RKO (cell line): ENCODE measurements at regions not wholly inside any gene's neighbourhood (a gene's known extent, or its start where the extent isn't known, plus 50 kb on each side); places are given as distances from the start of the nearest gene placed in this dataset.
"Not testable (repeated sequence)": the region's sequence is repeated elsewhere in the genome, so short reads cannot be mapped to it uniquely, and the experiment has no call there.

Source experiments
- DNase-seq: peaks from one replicate; pipeline ENCODE4 v3.0.0-alpha.2; 2016; ENCODE audit warnings: low spot score

- DNase-seq = no peak
Observed at GRCh38 chr3:23709987-23710386, 95.8 kb upstream of the UBE2E1 start.

DNA sequence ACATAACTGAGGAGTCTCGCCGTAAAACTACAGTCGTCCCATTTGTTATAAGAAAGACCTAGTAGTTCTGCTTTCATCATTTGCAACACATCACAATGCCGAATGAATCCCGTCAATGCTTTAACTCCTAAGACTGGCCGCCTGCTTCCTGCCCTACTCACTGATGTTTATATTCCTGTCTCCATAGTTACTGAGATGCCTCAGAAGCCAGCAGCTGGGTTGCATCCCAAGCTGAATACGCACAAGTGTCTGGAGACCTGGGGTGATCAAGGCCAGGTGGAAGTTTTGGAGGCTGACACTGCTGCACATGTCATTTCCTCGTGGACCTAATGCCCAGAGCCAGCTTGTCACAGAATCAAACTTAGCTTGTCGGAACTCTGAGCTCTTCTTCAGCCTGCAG is 95.2 kb upstream of the UBE2E1 start:
- no peak for DNase-seq

- DNase-seq = no peak
Observed at GRCh38 chr3:23711916-23712494, 93.8 kb upstream of the UBE2E1 start.

DNA sequence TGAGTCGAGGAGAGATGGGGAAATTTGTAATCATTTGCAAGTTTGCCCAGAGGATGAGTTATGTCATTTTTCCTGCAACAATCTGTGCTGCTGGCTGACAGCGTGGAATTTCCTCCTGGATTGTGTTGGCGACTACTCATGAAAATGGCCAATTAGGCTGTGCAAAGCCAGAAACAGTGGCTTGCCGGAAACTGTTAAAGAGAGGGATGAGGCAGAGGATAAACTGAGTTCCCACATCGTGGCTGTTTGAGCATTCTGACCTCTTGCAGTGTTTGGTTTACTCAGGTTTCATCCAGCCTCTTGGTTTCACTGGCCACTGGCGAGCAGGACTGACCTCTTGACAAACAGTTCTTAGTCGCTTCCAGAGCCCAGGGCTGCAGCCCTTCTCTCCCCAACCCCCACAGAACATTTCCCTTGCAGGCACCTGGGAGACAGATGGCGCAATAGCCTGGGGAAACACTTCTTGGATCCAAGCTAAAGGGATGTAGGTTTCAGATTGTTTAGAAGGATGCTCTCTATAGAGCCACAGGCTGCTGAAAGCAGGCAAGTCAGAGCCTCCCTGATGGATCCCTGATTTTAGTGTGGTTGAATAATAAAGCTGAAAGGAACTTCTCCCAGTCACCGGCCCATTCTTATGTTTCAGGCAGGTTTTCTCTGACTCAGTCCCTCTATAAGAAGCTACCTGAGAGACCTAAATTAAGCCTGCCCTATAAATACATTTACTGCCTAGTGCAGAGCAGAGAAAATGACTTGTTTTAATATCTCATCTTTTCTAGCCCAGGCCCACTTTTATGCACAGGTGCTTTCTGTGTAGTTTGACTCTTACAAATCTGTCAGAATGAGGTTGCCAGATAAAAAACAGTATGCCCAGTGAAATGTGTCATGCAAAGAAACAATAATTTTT is 92.8 kb upstream of the UBE2E1 start:
- DNase-seq = no peak

DNA sequence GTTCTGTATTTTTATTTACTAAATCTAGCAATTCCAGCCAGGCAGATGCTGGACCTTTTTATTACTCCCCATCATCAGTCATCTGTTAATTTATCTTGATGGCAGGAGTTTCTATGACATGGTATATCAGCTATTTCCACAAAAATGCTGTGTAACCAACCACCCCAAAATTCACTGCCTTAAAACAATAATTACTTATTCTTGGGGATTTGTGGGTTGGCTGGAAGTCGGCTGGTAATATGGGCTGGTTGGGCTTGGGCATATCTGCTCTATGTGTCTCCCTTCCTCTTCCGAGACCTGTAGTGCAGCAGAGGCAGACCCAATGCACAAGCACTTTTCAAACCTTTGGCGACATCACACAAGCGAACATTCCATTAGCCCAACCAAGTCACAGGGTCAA is 92.1 kb upstream of the UBE2E1 start:
- no peak for DNase-seq

- DNase-seq = no peak
Observed at GRCh38 chr3:23720059-23720458, 85.7 kb upstream of the UBE2E1 start.

- DNase-seq = no peak
Observed at GRCh38 chr3:23720885-23721284, 84.9 kb upstream of the UBE2E1 start.

GRCh38 chr3:23723141-23723540 is 82.6 kb upstream of the UBE2E1 start:
- DNase-seq = no peak

DNA sequence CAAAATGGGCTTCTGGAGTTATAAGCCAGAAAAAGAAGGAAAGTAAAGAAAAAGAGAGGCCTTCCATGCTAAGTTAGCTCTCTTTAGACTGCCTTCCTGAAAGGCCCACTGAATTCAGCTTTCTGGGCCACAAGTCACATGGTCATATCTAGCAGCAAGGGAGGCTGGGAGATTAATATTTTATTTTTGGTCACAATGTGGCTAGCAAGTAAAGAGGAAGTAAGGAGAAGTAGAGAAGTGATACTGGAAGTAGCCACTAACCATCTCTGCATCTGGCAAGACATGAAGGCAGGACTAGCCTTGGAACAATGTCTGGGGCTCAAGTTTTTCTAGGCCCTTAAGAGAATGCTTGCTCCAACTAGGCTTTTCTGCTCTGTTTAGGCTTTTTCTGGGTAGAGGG is 81.8 kb upstream of the UBE2E1 start:
- no peak for DNase-seq

- DNase-seq = no peak
Observed at GRCh38 chr3:23726811-23727548, 78.8 kb upstream of the UBE2E1 start.

DNA sequence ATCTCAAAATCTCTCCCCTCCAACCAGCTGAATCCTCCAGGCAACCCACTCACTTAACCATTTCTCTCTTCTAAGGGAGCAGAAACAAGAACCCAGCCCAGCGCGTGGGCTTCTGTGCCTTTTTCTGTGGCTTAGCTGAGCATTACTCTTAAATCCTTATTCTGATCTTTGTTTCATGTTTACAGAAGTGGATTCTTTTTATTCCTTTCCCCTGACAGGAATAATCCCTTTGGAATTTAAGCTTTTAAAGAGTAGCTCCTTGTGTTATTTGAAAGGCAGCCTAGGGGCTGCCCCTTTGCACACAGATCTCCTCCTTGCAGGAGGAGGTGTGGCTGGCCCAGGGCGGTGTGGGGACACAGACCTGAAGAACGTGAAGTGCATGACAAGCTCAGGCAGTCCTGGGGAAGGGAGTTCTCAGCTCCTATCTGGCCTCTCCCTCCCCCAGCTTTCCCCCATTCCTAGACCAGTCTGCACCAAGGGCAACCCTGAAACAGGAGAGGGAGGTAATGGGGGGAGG is 77.1 kb upstream of the UBE2E1 start:
- DNase-seq = no peak

- DNase-seq = not testable (repeated sequence)
Observed at GRCh38 chr3:23729362-23729761, 76.4 kb upstream of the UBE2E1 start.

- DNase-seq = no peak
Observed at GRCh38 chr3:23734481-23734880, 71.3 kb upstream of the UBE2E1 start.

DNA sequence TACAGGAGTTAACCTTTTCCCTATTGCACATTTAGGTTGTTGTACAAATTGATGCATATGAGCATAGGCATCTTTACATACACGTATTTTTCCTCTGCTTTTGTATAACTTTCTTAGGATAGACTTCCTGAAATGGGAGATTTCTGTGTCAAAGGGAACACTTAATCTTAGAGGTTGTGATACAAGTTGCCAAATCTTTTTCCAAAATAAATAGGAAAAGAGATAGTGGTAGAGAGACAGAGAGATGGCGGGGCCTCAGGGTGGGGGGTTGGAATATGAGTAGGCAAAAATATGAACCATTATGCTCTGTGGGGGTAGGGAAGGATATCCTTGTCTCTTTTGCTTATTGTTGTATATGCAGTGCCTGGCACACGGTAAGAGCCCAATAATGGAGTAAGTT is 70.7 kb upstream of the UBE2E1 start:
- DNase-seq = no peak

GRCh38 chr3:23735535-23736326 is 70.0 kb upstream of the UBE2E1 start:
- DNase-seq = no peak

DNA sequence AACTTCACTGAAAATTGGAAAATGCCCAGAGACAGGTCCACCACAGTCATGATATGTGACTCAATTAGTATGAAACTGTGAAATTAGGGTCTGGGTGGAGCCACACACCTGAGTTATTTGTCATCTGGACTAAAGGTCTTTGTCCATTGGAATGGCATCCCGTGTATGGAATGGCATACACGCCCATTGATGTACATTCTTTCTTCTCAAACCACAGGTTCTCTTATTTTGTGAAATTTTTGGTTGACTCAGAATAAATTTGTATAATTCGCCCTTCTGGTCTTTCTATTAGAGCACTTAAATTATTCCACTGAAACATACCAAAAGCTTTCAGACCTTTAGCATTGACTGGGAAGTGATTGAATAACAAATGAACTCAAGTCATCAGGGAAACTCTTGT is 66.8 kb upstream of the UBE2E1 start:
- no peak for DNase-seq

GRCh38 chr3:23739536-23739935 is 66.2 kb upstream of the UBE2E1 start:
- no peak for DNase-seq

- peak; percentile 42 for DNase-seq
Observed at GRCh38 chr3:23740517-23740965, 65.2 kb upstream of the UBE2E1 start.

GRCh38 chr3:23741036-23741706 is 64.6 kb upstream of the UBE2E1 start:
- peak; percentile 61 for DNase-seq

GRCh38 chr3:23743141-23743784 is 62.5 kb upstream of the UBE2E1 start:
- no peak for DNase-seq

- DNase-seq = no peak
Observed at GRCh38 chr3:23746441-23746840, 59.3 kb upstream of the UBE2E1 start.
